ENCODE measurements at regions not wholly inside any gene's neighbourhood (a gene's known extent, or its start where the extent isn't known, plus 50 kb on each side); places are given as distances from the start of the nearest gene placed in this dataset.

DNA sequence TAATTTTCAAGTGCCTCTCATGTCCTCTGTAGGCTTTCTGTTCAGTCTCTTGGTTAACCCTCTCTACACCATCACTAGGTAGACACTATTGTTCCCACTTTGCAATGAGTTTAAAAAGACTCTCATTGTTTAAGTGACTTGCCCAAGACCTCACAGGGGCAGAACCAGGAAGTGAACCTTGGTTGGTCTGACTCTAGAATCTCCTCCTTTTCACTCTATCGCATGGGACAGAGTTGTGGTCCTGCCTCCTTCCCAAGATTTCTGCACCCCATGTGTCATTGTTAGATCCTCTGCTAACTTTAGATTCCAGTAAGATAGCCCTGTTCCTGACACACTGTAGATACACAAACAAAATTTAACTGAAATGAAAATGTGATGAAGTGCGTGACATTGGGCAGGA lies 481.7 kb upstream of the USP24 start:
- TF ChIP-seq, protein P1, sequence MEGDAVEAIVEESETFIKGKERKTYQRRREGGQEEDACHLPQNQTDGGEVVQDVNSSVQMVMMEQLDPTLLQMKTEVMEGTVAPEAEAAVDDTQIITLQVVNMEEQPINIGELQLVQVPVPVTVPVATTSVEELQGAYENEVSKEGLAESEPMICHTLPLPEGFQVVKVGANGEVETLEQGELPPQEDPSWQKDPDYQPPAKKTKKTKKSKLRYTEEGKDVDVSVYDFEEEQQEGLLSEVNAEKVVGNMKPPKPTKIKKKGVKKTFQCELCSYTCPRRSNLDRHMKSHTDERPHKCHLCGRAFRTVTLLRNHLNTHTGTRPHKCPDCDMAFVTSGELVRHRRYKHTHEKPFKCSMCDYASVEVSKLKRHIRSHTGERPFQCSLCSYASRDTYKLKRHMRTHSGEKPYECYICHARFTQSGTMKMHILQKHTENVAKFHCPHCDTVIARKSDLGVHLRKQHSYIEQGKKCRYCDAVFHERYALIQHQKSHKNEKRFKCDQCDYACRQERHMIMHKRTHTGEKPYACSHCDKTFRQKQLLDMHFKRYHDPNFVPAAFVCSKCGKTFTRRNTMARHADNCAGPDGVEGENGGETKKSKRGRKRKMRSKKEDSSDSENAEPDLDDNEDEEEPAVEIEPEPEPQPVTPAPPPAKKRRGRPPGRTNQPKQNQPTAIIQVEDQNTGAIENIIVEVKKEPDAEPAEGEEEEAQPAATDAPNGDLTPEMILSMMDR (IDR thresholded peaks at IDR 0.05) = no peak
- no peak for TF ChIP-seq POLR2A (IDR thresholded peaks at IDR 0.05)
